GM21723 (cell line): ENCODE measurements at regions not wholly inside any gene's neighbourhood (a gene's known extent, or its start where the extent isn't known, plus 50 kb on each side); places are given as distances from the start of the nearest gene placed in this dataset.
"Not testable (repeated sequence)": the region's sequence is repeated elsewhere in the genome, so short reads cannot be mapped to it uniquely, and the experiment has no call there.

ENCODE experiments used
- ATAC-seq: cut with Tn5 transposase; IDR thresholded peaks from one replicate; pipeline ENCODE4 v1.9.1; 2021; ENCODE audit warnings: mild to moderate bottlenecking, moderate library complexity; ENCODE audit not compliant: unreplicated experiment

GRCh38 chr15:36136049-36136448 lies 443.4 kb upstream of the CDIN1 start:
- no peak for ATAC-seq

- no peak for ATAC-seq
These were observed 426.5 kb upstream of the CDIN1 start for GRCh38 chr15:36152936-36153335.

- no peak for ATAC-seq
These were observed 422.5 kb upstream of the CDIN1 start for GRCh38 chr15:36156879-36157427.

- ATAC-seq: no peak
These were observed 419.1 kb upstream of the CDIN1 start for GRCh38 chr15:36160351-36160750.

GRCh38 chr15:36161108-36161507 lies 418.3 kb upstream of the CDIN1 start:
- no peak for ATAC-seq

GRCh38 chr15:36161771-36162212 lies 417.6 kb upstream of the CDIN1 start:
- ATAC-seq: no peak

- ATAC-seq: not testable (repeated sequence)
These were observed 415.4 kb upstream of the CDIN1 start for GRCh38 chr15:36163983-36164382.

GRCh38 chr15:36172955-36173354 lies 406.5 kb upstream of the CDIN1 start:
- ATAC-seq: no peak

- ATAC-seq: no peak
These were observed 404.2 kb upstream of the CDIN1 start for GRCh38 chr15:36175186-36175740.

GRCh38 chr15:36175741-36176291 lies 403.6 kb upstream of the CDIN1 start:
- ATAC-seq: no peak

- ATAC-seq: no peak
These were observed 401.7 kb upstream of the CDIN1 start for GRCh38 chr15:36177590-36178302.

GRCh38 chr15:36178303-36178633 lies 401.2 kb upstream of the CDIN1 start:
- ATAC-seq: no peak

- no peak for ATAC-seq
These were observed 396.2 kb upstream of the CDIN1 start for GRCh38 chr15:36183201-36183600.

GRCh38 chr15:36185438-36185837 lies 394.0 kb upstream of the CDIN1 start:
- ATAC-seq: no peak

GRCh38 chr15:36185845-36186244 lies 393.6 kb upstream of the CDIN1 start:
- no peak for ATAC-seq

- ATAC-seq: no peak
These were observed 393.1 kb upstream of the CDIN1 start for GRCh38 chr15:36186376-36186775.

GRCh38 chr15:36191459-36191858 lies 388.0 kb upstream of the CDIN1 start:
- ATAC-seq: no peak

- not testable (repeated sequence) for ATAC-seq
These were observed 383.9 kb upstream of the CDIN1 start for GRCh38 chr15:36195361-36196007.

- ATAC-seq: no peak
These were observed 370.4 kb upstream of the CDIN1 start for GRCh38 chr15:36208868-36209582.

- ATAC-seq: no peak
These were observed 369.0 kb upstream of the CDIN1 start for GRCh38 chr15:36210426-36210825.

- no peak for ATAC-seq
These were observed 361.1 kb upstream of the CDIN1 start for GRCh38 chr15:36218322-36218721.
